Uterus (tissue), 2 donors: ENCODE measurements at regions not wholly inside any gene's neighbourhood (a gene's known extent, or its start where the extent isn't known, plus 50 kb on each side); places are given as distances from the start of the nearest gene placed in this dataset.

ENCODE experiments used
- POLR2A ChIP-seq, 2 donors: fragments of 450-650 bp; IDR thresholded peaks; one replicate each; pipeline ENCODE4 v1.6.1; 2016; ENCODE audit warnings: antibody characterized with exemption in 2 of 2, mild to moderate bottlenecking in 1 of 2, moderate library complexity in 1 of 2
- TF ChIP-seq, protein P1 (sequence below), 4 experiments: fragments of 200-600 bp in 2 of 4; fragments of 450-650 bp in 2 of 4; sonication (generic) in 2 of 4; IDR thresholded peaks; one replicate each; pipeline ENCODE4 v1.5.1; 2016 to 2019; ENCODE audit warnings: antibody characterized with exemption in 4 of 4, mild to moderate bottlenecking in 2 of 4, moderate library complexity in 1 of 4

DNA sequence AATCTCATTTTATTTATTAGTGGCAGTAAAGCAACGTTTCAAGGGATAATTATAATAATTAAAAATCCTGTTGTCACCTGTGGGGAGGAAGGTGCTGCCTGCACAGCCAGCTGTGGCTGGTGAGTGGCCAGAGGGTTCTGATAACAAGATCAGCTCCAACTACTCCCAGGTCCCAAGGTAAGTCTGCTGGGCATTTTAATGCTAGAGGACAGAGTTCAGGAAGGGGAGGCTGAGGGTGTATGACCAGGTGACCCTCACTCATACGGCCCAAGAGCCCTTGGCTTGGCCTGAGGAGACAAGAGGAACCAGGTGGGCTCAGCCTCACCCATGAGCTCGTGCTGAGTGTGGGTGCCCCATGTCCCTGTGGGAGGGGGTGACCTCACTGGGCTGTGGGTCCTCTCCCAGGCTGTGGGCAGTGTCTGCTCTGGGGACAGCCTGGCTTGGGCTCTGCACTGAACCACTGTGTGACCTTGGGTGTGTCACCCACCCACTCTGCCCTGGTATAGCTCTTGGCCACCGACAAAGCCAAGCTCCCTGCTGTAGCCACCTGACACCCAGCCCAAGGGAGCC, 223.8 kb downstream of the PTPRU start:
- TF ChIP-seq, protein P1, sequence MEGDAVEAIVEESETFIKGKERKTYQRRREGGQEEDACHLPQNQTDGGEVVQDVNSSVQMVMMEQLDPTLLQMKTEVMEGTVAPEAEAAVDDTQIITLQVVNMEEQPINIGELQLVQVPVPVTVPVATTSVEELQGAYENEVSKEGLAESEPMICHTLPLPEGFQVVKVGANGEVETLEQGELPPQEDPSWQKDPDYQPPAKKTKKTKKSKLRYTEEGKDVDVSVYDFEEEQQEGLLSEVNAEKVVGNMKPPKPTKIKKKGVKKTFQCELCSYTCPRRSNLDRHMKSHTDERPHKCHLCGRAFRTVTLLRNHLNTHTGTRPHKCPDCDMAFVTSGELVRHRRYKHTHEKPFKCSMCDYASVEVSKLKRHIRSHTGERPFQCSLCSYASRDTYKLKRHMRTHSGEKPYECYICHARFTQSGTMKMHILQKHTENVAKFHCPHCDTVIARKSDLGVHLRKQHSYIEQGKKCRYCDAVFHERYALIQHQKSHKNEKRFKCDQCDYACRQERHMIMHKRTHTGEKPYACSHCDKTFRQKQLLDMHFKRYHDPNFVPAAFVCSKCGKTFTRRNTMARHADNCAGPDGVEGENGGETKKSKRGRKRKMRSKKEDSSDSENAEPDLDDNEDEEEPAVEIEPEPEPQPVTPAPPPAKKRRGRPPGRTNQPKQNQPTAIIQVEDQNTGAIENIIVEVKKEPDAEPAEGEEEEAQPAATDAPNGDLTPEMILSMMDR (IDR thresholded peaks at IDR 0.05), result no peak
- no peak for TF ChIP-seq POLR2A (IDR thresholded peaks at IDR 0.05)
